CD14-positive monocyte (primary cell): ENCODE measurements at regions not wholly inside any gene's neighbourhood (a gene's known extent, or its start where the extent isn't known, plus 50 kb on each side); places are given as distances from the start of the nearest gene placed in this dataset.

ENCODE experiments used
- DNase-seq, 3 donors: peaks; one replicate each; pipeline ENCODE4 v3.0.0-alpha.2; 2011 to 2022
- H2AFZ ChIP-seq: 2 replicates; pipeline ENCODE4 v1.6.0; 2012; ENCODE audit warnings: mild to moderate bottlenecking, low read depth, low read length, inconsistent platforms; ENCODE audit not compliant: insufficient read depth, poor library complexity, severe bottlenecking
- H3K27ac ChIP-seq, 2 donors: 1 replicate in 1 of 2; 2 replicates in 1 of 2; pipeline ENCODE4 v1.5.1; 2012 to 2013; ENCODE audit warnings: low read length in 2 of 2, control low read depth in 1 of 2, inconsistent platforms in 1 of 2, low read depth in 1 of 2, mild to moderate bottlenecking in 1 of 2
- H3K27me3 ChIP-seq, 2 donors: one replicate each; pipeline versions ENCODE4 v1.6.0 to v1.6.1; 2011 to 2013; ENCODE audit warnings: low read length in 2 of 2; ENCODE audit not compliant: control insufficient read depth in 2 of 2, insufficient read depth in 2 of 2
- H3K36me3 ChIP-seq, 2 donors: replicated peaks in 1 of 2; 1 replicate in 1 of 2; 2 replicates in 1 of 2; pipeline versions ENCODE4 v1.5.1 to v1.6.1; 2012 to 2013; ENCODE audit warnings: low read length in 2 of 2, control low read depth in 1 of 2, inconsistent platforms in 1 of 2, mild to moderate bottlenecking in 1 of 2; ENCODE audit not compliant: insufficient read depth in 2 of 2, control insufficient read depth in 1 of 2
- H3K4me1 ChIP-seq, 2 donors: 1 replicate in 1 of 2; 2 replicates in 1 of 2; pipeline versions ENCODE4 v1.5.1 to v1.6.1; 2012 to 2013; ENCODE audit warnings: low read length in 2 of 2, control low read depth in 1 of 2, inconsistent platforms in 1 of 2, mild to moderate bottlenecking in 1 of 2, moderate library complexity in 1 of 2; ENCODE audit not compliant: insufficient read depth in 2 of 2, control insufficient read depth in 1 of 2
- H3K4me2 ChIP-seq: replicated peaks from 2 replicates; pipeline ENCODE3; 2012; ENCODE audit warnings: low read length, moderate library complexity, mild to moderate bottlenecking; ENCODE audit not compliant: poor library complexity, severe bottlenecking; ENCODE audit errors: extremely low read depth
- H3K4me3 ChIP-seq, 3 experiments: fragments of 200-600 bp in 1 of 3; sonication (generic) in 1 of 3; replicated peaks in 1 of 3; 1 replicate in 2 of 3; 2 replicates in 1 of 3; pipeline ENCODE4 v1.5.1; 2011 to 2013; ENCODE audit warnings: low read length in 3 of 3, mild to moderate bottlenecking in 3 of 3, control low read depth in 2 of 3, low read depth in 2 of 3, inconsistent platforms in 1 of 3, moderate library complexity in 1 of 3
- H3K79me2 ChIP-seq: 2 replicates; pipeline ENCODE4 v1.6.0; 2012; ENCODE audit warnings: mild to moderate bottlenecking, control low read depth, inconsistent platforms, low read length, moderate library complexity; ENCODE audit not compliant: insufficient read depth
- H3K9ac ChIP-seq: 2 replicates; pipeline ENCODE4 v1.6.0; 2017; ENCODE audit warnings: low read length, mild to moderate bottlenecking; ENCODE audit not compliant: insufficient read depth, poor library complexity, severe bottlenecking
- H3K9me3 ChIP-seq, 2 donors: replicated peaks in 1 of 2; 1 replicate in 1 of 2; 2 replicates in 1 of 2; pipeline versions ENCODE4 v1.5.1 to v1.6.1; 2012 to 2013; ENCODE audit warnings: low read length in 2 of 2, control low read depth in 1 of 2; ENCODE audit not compliant: control insufficient read depth in 1 of 2, insufficient read depth in 1 of 2
- H4K20me1 ChIP-seq: 2 replicates; pipeline ENCODE4 v1.6.0; 2012; ENCODE audit warnings: mild to moderate bottlenecking, low read length, control low read depth, moderate library complexity; ENCODE audit not compliant: insufficient read depth
- H3K27ac Mint-ChIP-seq, 7 donors: one replicate each; pipeline ENCODE4 v1.8.0; 2020; ENCODE audit warnings: mild to moderate bottlenecking in 7 of 7, mixed read lengths in 7 of 7, moderate library complexity in 6 of 7, inconsistent platforms in 2 of 7
- H3K27me3 Mint-ChIP-seq, 3 donors: one replicate each; pipeline ENCODE4 v1.8.0; 2021 to 2022; ENCODE audit warnings: low read depth in 3 of 3, mild to moderate bottlenecking in 3 of 3, mixed read lengths in 3 of 3, moderate library complexity in 3 of 3, inconsistent platforms in 1 of 3
- H3K36me3 Mint-ChIP-seq, 2 donors: one replicate each; pipeline ENCODE4 v1.8.0; 2020; ENCODE audit warnings: mixed read lengths in 2 of 2, inconsistent platforms in 1 of 2, mild to moderate bottlenecking in 1 of 2
- H3K4me1 Mint-ChIP-seq: one replicate; pipeline ENCODE4 v1.8.0; 2020; ENCODE audit warnings: mild to moderate bottlenecking, mixed read lengths
- H3K4me3 Mint-ChIP-seq, 2 donors: one replicate each; pipeline ENCODE4 v1.8.0; 2020; ENCODE audit warnings: mild to moderate bottlenecking in 2 of 2, mixed read lengths in 2 of 2, moderate library complexity in 1 of 2
- H3K9me3 Mint-ChIP-seq, 7 donors: one replicate each; pipeline ENCODE4 v1.8.0; 2020 to 2022; ENCODE audit warnings: mixed read lengths in 7 of 7, mild to moderate bottlenecking in 6 of 7, moderate library complexity in 6 of 7, inconsistent platforms in 2 of 7
- WGBS: methylation state at CpG from one replicate; pipeline ENCODE4 v1.1.5; 2013; ENCODE audit warnings: missing lambda C conversion rate; ENCODE audit not compliant: insufficient coverage; 5-methylcytosine and 5-hydroxymethylcytosine counted together
- intact Hi-C, 2 donors: fragments of 100-400 bp; cut with micrococcal nuclease; formaldehyde crosslinking; loops; one replicate each; pipeline versions ENCODE4 v1.15.0 to v1.15.1; 2023
- TF ChIP-seq, protein P1 (sequence below): fragments of 200-600 bp; IDR thresholded peaks from one replicate; pipeline ENCODE4 v1.8.0; 2022; ENCODE audit warnings: antibody characterized with exemption, mild to moderate bottlenecking

DNA sequence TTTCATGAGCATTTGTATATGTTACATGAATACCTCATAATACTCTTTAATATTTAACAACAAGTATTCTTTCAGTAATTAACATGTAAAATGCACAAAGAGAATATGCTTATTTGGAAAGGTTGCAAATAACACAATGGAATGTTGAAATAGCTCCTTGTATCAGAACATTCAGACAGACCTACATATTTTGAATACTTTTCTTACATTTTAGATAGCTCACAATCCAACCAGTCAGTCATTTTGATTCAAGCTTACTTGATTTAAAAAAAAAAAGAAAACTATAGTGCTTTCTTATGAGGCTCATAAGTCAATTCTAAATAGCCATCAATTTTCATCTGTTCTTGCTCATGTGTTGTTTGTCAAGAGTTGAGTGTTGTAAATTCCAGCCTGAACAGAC, 518.8 kb downstream of the ADGRL2 start:
- Mint-ChIP-seq H3K36me3 (no peaks in the 10 kb centered on the region), H3K9me3 (peaks cover 0 to 8% (median 3%) of the 10 kb centered on the region in 7 donors)
- no peaks in the 10 kb centered on the region for H3K4me1 ChIP-seq

DNA sequence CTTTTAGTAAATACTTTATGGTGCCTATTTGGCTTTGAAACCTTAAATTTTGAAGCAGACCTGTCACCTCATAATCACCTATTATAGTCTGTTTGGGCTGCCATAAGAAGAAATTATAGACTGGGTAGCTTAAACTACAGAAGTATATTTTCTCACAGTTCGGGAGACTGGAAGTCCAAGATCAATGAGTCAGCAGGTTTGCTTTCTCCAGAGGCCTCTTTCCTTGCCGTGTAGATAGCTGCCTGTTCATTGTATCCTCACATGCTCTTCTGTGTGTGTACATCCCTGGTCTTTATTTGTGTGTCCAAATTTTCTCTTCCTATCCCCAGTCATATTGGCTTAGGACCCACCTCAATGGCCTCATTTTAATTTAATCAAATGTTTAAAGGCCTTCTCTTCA, 518.2 kb downstream of the ADGRL2 start:
- H4K20me1 ChIP-seq: no peaks in the 10 kb centered on the region
- no peak overlapping the region for H3K4me3 ChIP-seq
- no peak overlapping the region for H2AFZ ChIP-seq
- no peaks in the 10 kb centered on the region for H3K27me3 ChIP-seq
- no CpG with 5 or more reads among the region's 2 CpGs for WGBS
- no peak overlapping the region for H3K4me2 ChIP-seq
- intact Hi-C loops: no loop called here
- Mint-ChIP-seq H3K9me3 (peaks cover 0 to 7% (median 3%) of the 10 kb centered on the region in 7 donors), H3K27ac (no peak overlapping the region), H3K27me3 (peaks cover 0 to 2% (median 0%) of the 10 kb centered on the region in 3 donors), H3K4me1 (no peaks in the 10 kb centered on the region), H3K36me3 (no peaks in the 10 kb centered on the region), H3K4me3 (no peak overlapping the region)
- H3K4me1 ChIP-seq: no peaks in the 10 kb centered on the region
- TF ChIP-seq, protein P1, sequence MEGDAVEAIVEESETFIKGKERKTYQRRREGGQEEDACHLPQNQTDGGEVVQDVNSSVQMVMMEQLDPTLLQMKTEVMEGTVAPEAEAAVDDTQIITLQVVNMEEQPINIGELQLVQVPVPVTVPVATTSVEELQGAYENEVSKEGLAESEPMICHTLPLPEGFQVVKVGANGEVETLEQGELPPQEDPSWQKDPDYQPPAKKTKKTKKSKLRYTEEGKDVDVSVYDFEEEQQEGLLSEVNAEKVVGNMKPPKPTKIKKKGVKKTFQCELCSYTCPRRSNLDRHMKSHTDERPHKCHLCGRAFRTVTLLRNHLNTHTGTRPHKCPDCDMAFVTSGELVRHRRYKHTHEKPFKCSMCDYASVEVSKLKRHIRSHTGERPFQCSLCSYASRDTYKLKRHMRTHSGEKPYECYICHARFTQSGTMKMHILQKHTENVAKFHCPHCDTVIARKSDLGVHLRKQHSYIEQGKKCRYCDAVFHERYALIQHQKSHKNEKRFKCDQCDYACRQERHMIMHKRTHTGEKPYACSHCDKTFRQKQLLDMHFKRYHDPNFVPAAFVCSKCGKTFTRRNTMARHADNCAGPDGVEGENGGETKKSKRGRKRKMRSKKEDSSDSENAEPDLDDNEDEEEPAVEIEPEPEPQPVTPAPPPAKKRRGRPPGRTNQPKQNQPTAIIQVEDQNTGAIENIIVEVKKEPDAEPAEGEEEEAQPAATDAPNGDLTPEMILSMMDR: no peak
- no peak for DNase-seq
- H3K36me3 ChIP-seq: no peaks in the 10 kb centered on the region
- no peak overlapping the region for H3K27ac ChIP-seq
- no peaks in the 10 kb centered on the region for H3K79me2 ChIP-seq
- H3K9me3 ChIP-seq: peaks cover 0 to 2% of the 10 kb centered on the region in 2 donors
- no peak overlapping the region for H3K9ac ChIP-seq

More for the DNA sequence above, 518.8 kb downstream of the ADGRL2 start:
- Histone ChIP-seq H3K4me3 (no peak overlapping the region), H2AFZ (no peak overlapping the region), H3K9ac (no peak overlapping the region), H3K4me2 (no peak overlapping the region), H3K27ac (no peak overlapping the region), H3K36me3 (no peaks in the 10 kb centered on the region), H3K79me2 (no peaks in the 10 kb centered on the region), H3K9me3 (peaks cover 0 to 2% of the 10 kb centered on the region in 2 donors), H4K20me1 (no peaks in the 10 kb centered on the region), H3K27me3 (no peaks in the 10 kb centered on the region)
- DNase-seq: no peak
- H3K4me3 Mint-ChIP-seq: no peak overlapping the region
- H3K27ac Mint-ChIP-seq: no peak overlapping the region
- intact Hi-C loops: no loop called here
- no peaks in the 10 kb centered on the region for H3K27me3 Mint-ChIP-seq
- H3K4me1 Mint-ChIP-seq: no peaks in the 10 kb centered on the region
- TF ChIP-seq, protein P1: no peak
